ENCODE measurements at regions not wholly inside any gene's neighbourhood (a gene's known extent, or its start where the extent isn't known, plus 50 kb on each side); places are given as distances from the start of the nearest gene placed in this dataset.

GRCh38 chr1:239322369-239322768 lies 64.0 kb upstream of the CHRM3 start:
- no peak for DNase-seq (ENCODE audit: low spot score)
- intact Hi-C loops (cut with DNase I): no loop called here

DNA sequence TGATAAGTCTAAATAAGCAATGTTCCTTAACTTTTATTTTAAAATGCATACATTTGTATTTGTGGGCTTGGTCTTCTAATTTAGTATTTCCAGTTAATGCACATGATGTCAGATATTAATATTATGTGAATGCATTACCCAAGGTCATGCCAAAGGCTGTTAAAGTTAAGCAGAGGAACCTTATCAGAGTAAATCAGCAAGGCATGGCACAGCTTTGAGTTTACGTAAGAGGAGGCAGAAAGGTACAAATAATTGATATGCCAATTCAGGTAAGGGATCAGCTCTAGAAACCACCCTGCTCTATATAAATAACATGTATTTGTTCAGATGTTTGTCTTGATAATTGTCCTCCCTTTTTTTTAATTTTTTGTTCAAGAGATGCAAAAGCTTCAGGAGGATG lies 64.5 kb upstream of the CHRM3 start:
- intact Hi-C loops (cut with DNase I): no loop called here
- no peak for DNase-seq (ENCODE audit: low spot score)

- intact Hi-C loops (cut with DNase I): no loop called here
Observed at GRCh38 chr1:239317948-239318347, 68.4 kb upstream of the CHRM3 start.

DNA sequence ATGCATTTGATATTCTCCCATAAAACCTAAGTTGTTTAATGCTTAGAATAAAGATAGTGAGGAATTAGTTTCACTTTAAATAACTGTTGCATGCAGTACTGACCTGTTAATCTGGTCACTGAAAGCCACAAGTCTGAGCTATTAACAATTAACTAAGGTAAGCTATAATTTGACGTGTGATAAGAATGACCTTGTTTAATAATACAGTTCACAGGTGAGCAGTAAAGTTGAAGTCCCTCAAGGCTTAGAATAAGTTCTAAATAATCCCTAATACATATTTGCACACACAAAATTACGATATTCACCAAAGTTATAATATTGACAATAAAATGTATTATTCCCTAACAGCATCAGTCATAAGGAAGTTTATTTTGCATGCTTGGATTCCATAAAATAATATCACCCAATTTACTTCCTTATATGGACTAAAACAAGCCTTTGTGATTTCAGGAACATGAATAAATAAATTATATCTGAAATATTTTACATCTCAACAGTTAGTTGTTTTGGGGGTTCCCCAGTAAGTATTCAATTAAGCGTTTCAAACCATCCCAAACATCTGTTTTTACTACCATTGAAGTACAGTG lies 70.6 kb upstream of the CHRM3 start:
- intact Hi-C loops (cut with DNase I): no loop called here
- no peak for DNase-seq (ENCODE audit: low spot score)

More at GRCh38 chr1:239317948-239318347, 68.4 kb upstream of the CHRM3 start:
- DNase-seq (ENCODE audit: low spot score): no peak

- intact Hi-C loops (cut with DNase I): no loop called here
- DNase-seq (ENCODE audit: low spot score): no peak
Observed at GRCh38 chr1:239311331-239311730, 75.0 kb upstream of the CHRM3 start.

DNA sequence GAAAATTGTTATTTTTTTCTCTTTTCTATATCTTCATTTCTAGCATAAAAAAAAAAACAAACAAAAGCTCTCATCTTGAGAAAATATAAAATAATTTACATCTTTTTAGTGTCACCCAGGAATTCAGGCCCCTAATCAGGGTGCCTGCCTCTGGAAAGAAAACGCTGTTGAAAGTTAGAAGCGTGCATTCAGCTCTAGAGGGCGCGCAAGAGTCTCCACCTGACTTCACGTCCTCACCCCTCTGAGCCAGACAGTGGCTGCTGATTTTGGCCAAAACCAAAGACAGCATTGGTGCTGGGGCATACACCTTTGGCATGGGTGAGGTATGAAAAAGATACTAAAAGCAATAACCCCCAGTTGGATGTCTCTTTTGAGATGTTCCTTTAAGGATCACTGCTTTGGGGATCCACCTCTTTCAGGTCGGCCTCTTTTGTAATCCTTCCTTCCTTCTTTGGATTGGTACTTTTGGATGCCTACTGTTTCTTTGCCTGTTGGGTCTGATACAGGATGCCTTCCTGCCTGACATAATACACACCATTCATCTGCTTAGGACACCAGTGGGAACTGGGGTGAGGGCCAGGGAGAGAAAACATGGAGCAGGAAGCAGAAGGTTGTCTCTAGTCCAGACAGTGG lies 77.6 kb upstream of the CHRM3 start:
- no peak for DNase-seq (ENCODE audit: low spot score)
- intact Hi-C loops (cut with DNase I): no loop called here

DNA sequence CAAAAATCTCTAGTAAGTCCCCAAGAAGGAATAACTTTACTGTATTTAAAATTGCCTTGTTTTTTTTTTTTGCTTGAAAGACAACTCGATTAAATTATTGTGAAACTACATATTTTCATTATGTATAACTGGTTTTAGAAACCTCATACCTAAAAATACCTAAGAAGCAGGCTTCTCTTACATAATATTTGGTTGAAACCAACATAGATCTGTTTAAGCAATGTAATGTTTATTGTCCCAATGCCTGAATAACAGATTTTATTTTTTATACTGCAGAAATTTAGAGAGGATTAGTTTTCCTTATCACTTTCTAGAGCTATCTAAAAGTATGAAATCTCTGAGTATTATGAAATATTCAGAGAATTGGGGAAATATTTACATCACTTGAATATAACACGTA lies 78.5 kb upstream of the CHRM3 start:
- no peak for DNase-seq (ENCODE audit: low spot score)
- intact Hi-C loops (cut with DNase I): no loop called here

- intact Hi-C loops (cut with DNase I): no loop called here
- no peak for DNase-seq (ENCODE audit: low spot score)
Observed at GRCh38 chr1:239306426-239306825, 79.9 kb upstream of the CHRM3 start.

- intact Hi-C loops (cut with DNase I): no loop called here
- DNase-seq (ENCODE audit: low spot score): no peak
Observed at GRCh38 chr1:239303289-239303688, 83.1 kb upstream of the CHRM3 start.

- DNase-seq (ENCODE audit: low spot score): no peak
- intact Hi-C loops (cut with DNase I): no loop called here
Observed at GRCh38 chr1:239302696-239303095, 83.7 kb upstream of the CHRM3 start.

- intact Hi-C loops (cut with DNase I): no loop called here
- no peak for DNase-seq (ENCODE audit: low spot score)
Observed at GRCh38 chr1:239301251-239301650, 85.1 kb upstream of the CHRM3 start.

DNA sequence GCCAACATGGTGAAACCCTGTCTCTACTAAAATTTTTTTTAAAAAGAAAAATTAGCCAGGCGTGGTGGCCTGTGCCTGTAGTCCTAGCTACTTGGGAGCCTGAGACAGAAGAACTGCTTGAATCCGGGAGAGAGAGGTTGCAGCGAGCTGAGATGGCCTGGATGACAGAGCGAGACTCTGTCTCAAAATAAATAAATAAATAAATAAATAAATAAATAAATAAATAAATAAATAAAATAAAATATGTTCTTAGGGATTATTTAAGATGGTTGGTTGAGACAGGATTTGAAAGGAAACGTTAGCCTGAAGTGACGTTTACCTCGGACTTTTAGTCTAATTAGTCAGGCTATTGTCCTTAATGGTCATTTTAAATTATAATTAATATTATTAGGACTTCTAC lies 88.5 kb upstream of the CHRM3 start:
- intact Hi-C loops (cut with DNase I): no loop called here
- no peak for DNase-seq (ENCODE audit: low spot score)

DNA sequence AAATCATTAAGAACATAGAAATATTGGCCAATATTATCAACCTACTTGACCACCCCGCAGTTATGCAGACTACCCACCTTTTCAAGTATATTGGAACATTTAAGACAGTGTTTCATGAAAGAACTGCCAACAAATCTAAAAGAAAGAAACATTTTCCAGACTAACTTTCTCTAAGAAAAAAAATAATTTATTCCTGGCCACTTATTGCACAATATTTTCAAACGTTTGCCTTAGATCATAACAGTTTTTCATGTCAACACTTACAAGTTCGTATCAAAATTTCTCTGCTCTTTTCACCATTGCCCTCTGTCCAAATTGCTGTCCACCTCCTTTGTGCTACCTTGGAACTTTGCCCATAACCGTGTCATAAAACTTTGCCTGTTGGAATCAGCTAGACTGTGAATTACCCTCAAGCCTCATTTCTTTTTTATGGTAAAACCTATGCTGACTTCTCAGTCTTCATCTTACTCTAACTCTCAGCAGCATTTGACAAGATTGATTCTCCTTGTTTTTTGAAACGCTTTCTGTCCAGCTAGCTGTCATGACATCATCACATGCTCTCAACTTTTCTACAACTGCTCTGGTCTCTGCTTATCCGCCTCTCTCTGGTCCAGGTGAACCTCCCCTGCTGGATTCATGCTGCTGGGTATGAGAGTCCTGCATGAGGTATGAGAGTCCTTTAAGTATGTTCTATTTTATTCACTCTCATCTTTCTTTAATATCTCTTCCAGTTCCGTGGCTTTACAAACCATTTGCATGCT lies 92.8 kb upstream of the CHRM3 start:
- DNase-seq (ENCODE audit: low spot score): no peak
- intact Hi-C loops (cut with DNase I): no loop called here

- intact Hi-C loops (cut with DNase I): no loop called here
Observed at GRCh38 chr1:239288820-239289554, 97.4 kb upstream of the CHRM3 start.

GRCh38 chr1:239287296-239287695 lies 99.1 kb upstream of the CHRM3 start:
- intact Hi-C loops (cut with DNase I): no loop called here
- no peak for DNase-seq (ENCODE audit: low spot score)

More at GRCh38 chr1:239288820-239289554, 97.4 kb upstream of the CHRM3 start:
- DNase-seq (ENCODE audit: low spot score): no peak

DNA sequence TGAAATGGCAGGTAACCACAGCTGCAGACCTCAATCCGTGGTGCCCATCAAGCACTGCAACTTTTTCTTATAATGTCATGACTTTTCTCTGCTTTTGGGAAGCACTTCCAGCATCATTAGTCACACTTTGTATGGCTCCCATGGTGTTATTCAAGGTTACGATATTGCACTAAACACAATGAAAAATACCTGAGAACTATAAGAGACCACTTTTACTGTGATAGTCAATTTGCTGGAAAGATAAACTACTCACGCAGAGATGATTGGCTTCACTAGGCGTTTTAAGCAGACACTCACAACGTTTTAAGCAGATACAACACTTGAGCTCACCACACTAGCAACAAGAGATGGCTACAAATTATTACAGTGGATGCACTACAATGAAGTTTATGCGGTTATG lies 103.2 kb upstream of the CHRM3 start:
- no peak for DNase-seq (ENCODE audit: low spot score)
- intact Hi-C loops (cut with DNase I): no loop called here

- intact Hi-C loops (cut with DNase I): no loop called here
- no peak for DNase-seq (ENCODE audit: low spot score)
Observed at GRCh38 chr1:239282411-239282810, 104.0 kb upstream of the CHRM3 start.

- no peak for DNase-seq (ENCODE audit: low spot score)
- intact Hi-C loops (cut with DNase I): no loop called here
Observed at GRCh38 chr1:239276051-239276450, 110.3 kb upstream of the CHRM3 start.

DNA sequence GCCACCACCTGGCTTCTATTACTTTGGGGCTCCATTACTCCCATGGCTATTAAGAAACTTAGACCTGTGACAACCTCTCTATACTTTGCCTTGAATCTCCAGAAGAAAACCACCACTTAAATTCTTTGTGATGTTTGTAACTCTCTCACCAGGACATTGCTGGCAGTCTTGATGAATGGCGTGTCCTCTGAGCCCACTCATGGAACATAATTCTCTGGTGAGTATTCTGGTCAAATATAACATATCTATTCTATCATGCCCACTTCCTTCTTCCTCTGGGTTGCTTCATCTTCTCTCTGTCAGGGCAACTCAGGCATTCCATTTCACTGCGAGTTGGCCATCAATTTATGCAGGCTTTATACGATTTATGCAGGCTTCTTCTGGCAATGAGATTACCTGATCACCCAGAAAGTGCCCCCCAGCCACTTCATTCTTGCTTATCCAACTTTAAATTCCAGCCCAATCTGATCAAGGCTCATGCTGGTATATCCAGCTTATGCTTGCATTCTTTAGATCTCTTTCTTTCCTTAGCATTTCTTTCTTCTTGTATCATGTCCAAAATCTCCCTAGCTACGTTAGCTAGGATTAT lies 112.0 kb upstream of the CHRM3 start:
- DNase-seq (ENCODE audit: low spot score): no peak
- intact Hi-C loops (cut with DNase I): no loop called here

DNA sequence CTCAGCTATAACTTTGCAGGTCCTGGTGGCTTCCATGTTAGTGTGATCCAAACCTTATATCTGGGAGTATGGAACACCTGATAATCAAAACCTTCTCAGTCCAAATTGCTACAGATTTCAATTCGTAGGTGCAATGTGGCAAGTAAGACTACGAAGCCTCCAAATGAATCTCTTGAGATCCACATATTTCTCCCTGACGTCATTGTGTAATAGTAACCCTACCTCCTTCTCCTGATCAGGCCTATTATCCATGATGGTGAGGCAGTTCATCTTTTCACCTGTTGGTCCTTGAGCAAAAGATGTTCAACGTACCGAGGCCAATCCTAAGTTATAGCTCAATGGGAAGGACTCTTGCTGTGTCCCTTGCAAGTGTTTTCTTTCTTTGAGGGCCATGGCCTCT lies 115.9 kb upstream of the CHRM3 start:
- intact Hi-C loops (cut with DNase I): no loop called here
- DNase-seq (ENCODE audit: low spot score): no peak
